Hematopoietic multipotent progenitor cell treated with erythropoietin and hydrocortisone succinate and interleukin-3 and kit ligand, for 15 days (in vitro differentiated cells): ENCODE measurements at regions not wholly inside any gene's neighbourhood (a gene's known extent, or its start where the extent isn't known, plus 50 kb on each side); places are given as distances from the start of the nearest gene placed in this dataset.

Experiments
- DNase-seq: peaks from one replicate; pipeline ENCODE4 v3.0.0-alpha.2; 2015; ENCODE audit warnings: low spot score

- DNase-seq = no peak
These were observed 457.2 kb downstream of the ARL4A start for GRCh38 chr7:13144673-13145072.

- DNase-seq = no peak
These were observed 461.1 kb downstream of the ARL4A start for GRCh38 chr7:13148548-13148947.

- DNase-seq = no peak
These were observed 464.5 kb downstream of the ARL4A start for GRCh38 chr7:13151978-13152377.

- DNase-seq = no peak
These were observed 465.3 kb downstream of the ARL4A start for GRCh38 chr7:13152755-13153154.

DNA sequence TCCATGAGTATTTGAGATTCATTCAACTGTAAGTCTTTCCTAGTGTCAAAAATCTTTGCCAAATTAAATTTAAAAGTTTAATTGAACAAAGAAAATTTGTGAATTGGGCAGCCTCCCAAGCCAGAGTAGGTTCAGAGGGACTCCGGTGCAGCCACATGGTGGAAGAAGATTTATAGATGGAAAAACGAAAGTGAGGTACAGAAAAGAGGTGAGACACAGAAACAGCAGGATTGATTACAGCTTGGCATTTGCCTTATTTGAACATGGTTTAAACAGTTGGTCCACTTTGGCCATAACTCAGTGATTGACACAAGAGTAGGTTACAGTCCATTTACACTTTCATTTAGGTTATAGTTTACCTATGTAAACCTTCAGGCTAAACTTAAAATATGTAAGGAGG, 465.8 kb downstream of the ARL4A start:
- no peak for DNase-seq

DNA sequence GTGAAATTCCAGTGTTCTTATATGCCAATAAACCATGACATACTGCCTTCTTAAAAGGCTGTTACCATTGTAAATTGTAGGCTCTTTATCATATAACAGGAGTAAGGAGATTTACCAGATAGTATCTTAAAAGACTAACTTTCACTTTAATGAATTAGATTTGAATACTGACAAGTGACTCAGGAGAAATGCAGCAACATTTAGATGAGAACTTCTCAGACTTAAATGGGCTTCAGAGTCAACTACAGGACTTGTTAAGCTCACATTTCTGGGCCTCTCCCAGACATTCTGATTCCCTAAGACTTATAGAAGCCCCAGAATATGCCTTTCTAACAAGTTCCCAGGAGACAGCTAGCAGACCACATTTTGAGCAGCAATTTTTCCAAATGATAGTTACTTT, 466.3 kb downstream of the ARL4A start:
- no peak for DNase-seq

DNA sequence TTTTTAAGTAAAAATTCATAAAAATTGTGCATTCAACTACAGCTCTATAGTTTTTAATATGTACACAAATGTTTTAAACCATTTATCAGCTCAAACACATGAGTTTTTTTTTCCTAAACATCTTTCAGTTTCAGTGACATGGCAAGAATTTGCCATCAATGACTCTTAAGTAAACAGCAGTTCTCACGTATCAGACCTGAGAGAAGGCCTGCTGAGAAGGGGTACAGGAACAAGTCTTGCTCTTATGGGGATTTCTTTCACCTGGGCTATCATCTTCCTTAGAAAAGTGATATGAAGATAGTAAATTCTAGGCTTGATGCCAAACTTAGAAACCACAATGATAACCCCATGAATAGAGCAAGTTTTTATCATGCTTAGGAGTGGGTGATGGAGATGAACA, 467.8 kb downstream of the ARL4A start:
- DNase-seq = no peak

DNA sequence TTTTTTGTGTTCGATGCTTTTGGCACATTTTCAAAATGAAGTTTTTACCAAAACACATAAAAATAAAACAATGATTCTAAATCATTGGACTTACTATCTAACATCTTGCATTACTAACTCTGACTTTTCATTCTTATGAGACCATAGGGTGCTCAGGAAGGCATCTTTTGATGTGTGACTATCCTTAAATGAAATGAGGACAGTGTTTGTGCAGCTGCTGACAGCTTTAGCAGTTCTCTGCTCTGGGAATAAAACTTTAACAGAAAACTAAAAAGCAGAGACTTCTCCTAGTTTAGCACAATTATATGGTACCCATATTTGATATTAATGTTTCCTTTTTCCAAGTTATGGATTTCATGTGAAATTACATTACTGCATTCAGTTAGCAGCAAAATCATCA, 471.6 kb downstream of the ARL4A start:
- no peak for DNase-seq

DNA sequence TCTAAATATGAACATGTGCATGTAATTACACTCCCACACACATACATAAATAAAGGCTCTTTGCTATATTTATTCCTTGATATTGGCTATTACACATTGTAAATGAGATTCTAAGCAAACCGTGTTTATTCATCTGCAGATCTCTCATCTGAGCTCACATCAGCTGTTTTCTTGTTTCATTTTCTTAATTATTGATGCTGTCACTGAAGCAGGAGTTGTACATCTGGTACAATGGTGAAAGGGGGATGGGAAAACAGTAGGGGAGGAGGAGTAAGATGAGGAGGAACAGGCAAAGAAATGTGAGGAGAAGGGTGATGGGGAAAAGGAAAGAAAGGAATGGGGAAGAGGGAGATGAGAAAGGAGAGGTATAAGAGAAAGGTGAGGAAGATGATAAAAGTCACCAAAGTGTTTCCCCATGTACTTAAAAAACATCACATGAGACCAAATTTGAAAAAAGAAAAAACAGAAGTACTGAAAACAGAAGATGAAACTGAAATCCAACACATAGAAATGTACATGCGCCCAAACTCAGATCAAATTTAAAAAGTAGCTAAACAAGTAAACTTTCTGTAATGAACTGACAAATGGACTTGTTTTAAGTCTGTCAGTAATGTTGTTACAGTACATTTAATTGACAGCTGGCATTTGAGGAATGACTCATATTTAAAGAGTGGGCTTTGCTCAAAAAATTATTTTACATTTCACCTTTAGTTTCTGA, 472.2 kb downstream of the ARL4A start:
- DNase-seq = no peak

DNA sequence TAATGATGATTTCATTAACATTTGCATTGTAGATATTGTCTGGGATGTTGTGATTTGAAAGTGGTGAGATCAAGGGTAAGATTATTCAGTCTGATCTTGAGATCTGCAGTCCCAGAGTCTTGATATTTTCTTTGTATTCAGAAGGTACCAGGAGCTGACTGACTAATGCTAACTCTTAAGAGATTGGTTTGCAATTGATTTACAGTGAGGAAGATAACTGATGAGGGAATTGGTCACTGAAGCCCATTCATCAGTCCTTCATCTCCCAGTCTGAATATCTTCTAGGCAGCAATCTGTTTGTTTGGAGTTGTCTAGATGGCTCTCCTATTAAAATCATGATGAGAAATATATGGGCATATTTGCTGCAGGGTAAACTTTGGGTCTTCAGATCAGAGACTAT, 473.7 kb downstream of the ARL4A start:
- DNase-seq = no peak

- DNase-seq = no peak
These were observed 478.4 kb downstream of the ARL4A start for GRCh38 chr7:13165854-13166253.

GRCh38 chr7:13166801-13167200, 479.4 kb downstream of the ARL4A start:
- DNase-seq = no peak

GRCh38 chr7:13169356-13169755, 481.9 kb downstream of the ARL4A start:
- no peak for DNase-seq

DNA sequence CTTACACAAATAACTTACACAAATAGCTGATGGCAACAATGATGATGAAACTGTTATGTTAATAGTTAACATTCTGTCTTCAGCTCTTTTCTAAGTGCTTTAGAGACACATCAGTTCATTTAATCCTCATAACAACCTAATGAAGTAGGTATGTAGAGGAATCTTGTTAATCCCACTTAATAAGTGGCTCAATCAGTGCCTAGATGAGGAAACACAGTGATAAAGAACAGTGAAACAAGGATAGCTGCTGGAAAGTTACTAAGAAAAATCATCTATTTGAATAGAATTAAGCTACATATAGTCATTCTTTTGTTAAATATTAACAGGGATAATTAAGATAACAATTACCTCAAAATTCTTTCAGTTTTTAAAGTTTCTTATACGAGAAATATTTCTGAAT, 487.6 kb downstream of the ARL4A start:
- no peak for DNase-seq

- peak; percentile 5 for DNase-seq
These were observed 491.7 kb downstream of the ARL4A start for GRCh38 chr7:13179011-13179582.

- DNase-seq = no peak
These were observed 492.5 kb downstream of the ARL4A start for GRCh38 chr7:13179775-13180523.

DNA sequence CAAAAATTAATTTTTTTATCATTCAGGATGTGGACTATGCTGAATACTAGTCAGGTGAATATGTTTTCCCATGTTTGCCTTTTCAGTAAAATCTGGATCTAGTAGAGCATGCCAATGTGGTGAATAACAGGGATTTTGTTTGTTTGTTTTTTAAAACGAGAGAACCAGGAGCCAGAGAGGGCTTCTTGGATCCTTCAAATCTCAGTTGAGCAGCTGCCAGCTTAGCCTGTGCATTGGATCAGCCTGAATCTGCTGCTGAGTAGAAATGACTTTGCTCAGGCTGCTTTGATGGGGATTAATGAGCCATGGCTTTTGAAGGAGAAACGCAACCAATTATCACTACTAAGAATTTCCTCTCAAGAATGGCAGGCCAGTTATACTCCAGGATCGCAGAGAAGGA, 493.8 kb downstream of the ARL4A start:
- no peak for DNase-seq

DNA sequence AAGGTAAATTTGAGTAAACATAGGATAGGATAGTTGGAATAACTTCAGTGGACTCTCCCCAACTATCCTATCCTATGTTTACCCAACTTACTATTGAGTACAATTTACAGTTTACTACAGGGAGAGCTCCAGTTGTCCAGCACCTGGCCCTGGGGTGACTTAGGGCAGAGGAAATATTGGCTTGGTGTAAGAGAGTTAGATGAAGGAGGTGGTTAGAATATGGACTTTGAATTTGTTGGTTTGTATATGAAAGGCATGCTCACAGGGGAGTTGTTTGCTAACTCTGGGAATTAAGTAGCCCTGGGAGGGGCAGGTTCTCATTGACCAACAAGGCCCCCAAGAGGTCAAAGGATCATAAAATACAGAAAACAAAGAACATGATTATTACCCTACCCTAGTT, 497.7 kb downstream of the ARL4A start:
- DNase-seq = no peak

GRCh38 chr7:13188236-13188805, 500.9 kb downstream of the ARL4A start:
- DNase-seq = no peak

DNA sequence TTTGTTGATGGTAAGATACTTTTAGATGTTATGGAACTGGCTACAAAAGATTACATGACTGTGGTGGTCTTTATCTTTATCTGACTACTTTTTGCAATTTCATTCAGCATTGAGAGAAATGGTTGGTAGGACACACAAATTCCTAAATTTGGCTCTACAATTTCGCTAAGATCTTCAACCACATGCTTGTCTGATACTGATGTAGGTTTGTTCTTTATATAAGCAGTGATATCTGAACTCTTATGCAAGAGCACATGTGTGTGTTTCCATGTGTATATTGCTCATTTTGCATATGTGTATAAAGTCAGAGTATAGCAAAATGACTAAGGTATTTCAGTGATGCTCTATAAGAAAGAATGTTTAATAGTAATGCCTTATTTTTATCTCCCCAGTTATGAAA, 501.5 kb downstream of the ARL4A start:
- DNase-seq = no peak

DNA sequence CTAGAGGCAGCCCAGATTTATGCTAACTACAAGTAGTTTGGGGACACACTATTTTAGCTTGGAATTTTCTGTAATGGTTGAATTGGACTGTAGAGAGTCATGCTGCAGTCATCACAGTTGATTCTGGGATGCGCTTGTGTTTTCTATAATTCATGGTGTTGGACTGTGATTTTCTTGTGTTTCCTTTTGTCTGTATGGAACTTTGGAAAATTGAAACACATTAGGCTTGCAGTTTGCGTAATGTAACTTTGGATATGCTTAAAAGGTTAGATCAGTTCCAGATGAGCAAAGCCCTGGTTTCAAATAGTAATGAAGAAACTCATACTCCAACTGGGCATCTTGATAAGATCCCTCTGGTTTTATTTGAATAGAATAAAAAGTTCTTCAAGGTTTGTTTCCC, 502.2 kb downstream of the ARL4A start:
- DNase-seq = no peak

DNA sequence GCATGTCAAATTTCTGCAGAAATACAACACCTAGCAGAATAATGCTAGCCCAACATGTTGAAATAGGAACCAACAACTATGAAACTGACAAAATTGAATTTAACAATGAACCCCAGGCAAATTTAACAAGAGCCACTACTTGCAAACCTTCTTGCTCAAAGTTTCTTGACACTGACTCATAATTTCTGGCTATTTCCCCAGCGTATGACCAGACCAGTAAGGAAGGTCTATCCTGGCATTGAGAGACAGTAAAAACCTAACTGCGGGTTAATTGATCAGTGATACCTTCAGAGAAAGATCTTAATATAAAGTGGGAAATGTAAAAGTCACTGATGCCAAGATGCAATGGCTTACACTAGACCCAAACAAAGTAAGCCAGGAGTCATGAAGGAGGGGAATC, 510.1 kb downstream of the ARL4A start:
- no peak for DNase-seq

DNA sequence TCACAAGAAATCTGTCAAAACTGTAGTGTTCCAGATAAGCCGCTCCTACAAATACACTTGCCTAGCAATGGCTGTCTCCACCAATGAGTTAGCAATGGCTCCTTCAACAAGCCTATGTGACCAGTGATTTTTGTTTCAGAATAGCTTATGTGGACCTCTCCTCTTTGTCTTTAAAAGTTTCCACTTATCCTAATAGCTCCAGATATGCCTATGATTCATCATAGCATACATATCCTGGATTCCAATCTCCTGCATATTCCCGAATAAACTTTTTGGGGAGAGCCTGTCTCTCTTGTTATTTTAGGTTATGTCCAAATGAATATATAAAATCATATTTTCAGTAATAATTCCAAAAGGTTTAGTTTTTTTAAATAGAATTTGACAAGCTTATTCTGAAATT, 510.6 kb downstream of the ARL4A start:
- DNase-seq = no peak
